HAP-1 (cell line): ENCODE measurements at regions not wholly inside any gene's neighbourhood (a gene's known extent, or its start where the extent isn't known, plus 50 kb on each side); places are given as distances from the start of the nearest gene placed in this dataset.
"Not testable (repeated sequence)": the region's sequence is repeated elsewhere in the genome, so short reads cannot be mapped to it uniquely, and the experiment has no call there.

ENCODE experiments used
- DNase-seq, 2 experiments: peaks; one replicate each; pipeline ENCODE4 v3.0.0-alpha.2; 2016 to 2020; ENCODE audit warnings: low spot score in 2 of 2
- H3K27me3 ChIP-seq: fragments of 250-450 bp; sonication (Bioruptor Pico); 2 replicates; pipeline ENCODE4 v1.5.1; 2020; ENCODE audit warnings: low read depth, mild to moderate bottlenecking, moderate library complexity
- H3K36me3 ChIP-seq: fragments of 250-450 bp; sonication (Bioruptor Pico); replicated peaks from 2 replicates; pipeline ENCODE4 v1.5.1; 2020; ENCODE audit warnings: mild to moderate bottlenecking
- H3K4me1 ChIP-seq: fragments of 250-450 bp; sonication (Bioruptor Pico); 2 replicates; pipeline ENCODE4 v1.5.1; 2020; ENCODE audit warnings: mild to moderate bottlenecking
- H3K4me3 ChIP-seq: fragments of 250-450 bp; sonication (Bioruptor Pico); 2 replicates; pipeline ENCODE4 v1.5.1; 2020; ENCODE audit warnings: mild to moderate bottlenecking, moderate library complexity
- H3K9me3 ChIP-seq: fragments of 250-450 bp; sonication (Bioruptor Pico); 2 replicates; pipeline ENCODE4 v1.5.1; 2020; ENCODE audit warnings: mild to moderate bottlenecking, moderate library complexity
- in situ Hi-C: fragments of 300-500 bp; cut with MboI; formaldehyde crosslinking; loops from 3 replicates; pipeline ENCODE4 v1.14.3; 2020; ENCODE audit warnings: low sequenced_read_pairs, inconsistent platforms, mixed read lengths

GRCh38 chr7:52635021-52635420, 400.4 kb upstream of the POM121L12 start:
- H3K9me3 ChIP-seq: no peaks in the 10 kb centered on the region
- DNase-seq: no peak
- in situ Hi-C loops: no loop called here

GRCh38 chr7:52620849-52621248, 414.6 kb upstream of the POM121L12 start:
- Histone ChIP-seq H3K9me3 (no peaks in the 10 kb centered on the region), H3K27me3 (no peaks in the 10 kb centered on the region), H3K36me3 (no peaks in the 10 kb centered on the region), H3K4me3 (no peak overlapping the region), H3K4me1 (no peaks in the 10 kb centered on the region)
- no peak for DNase-seq
- in situ Hi-C loops: no loop called here

More at GRCh38 chr7:52635021-52635420, 400.4 kb upstream of the POM121L12 start:
- Histone ChIP-seq H3K4me1 (no peaks in the 10 kb centered on the region), H3K4me3 (no peak overlapping the region), H3K36me3 (no peaks in the 10 kb centered on the region), H3K27me3 (no peaks in the 10 kb centered on the region)

DNA sequence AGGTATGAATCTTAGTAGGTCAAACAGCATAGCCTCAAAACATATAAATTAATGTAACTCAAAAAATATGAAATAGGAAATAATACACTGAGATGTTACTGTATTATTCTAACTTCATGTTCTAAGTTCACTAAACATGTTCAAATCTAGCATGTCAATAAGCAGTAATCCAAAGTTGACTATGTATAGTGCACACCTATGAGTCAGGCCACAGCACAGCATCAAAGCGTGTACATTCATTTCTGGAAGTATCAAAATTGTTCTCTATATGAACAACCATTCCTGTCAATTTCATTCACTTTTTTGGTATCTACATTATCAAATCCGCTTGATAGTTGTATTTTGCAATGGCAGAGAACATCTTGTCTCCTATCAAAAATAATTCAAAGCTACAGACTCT, 418.9 kb upstream of the POM121L12 start:
- in situ Hi-C loops: no loop called here
- H3K4me1 ChIP-seq: no peaks in the 10 kb centered on the region
- H3K4me3 ChIP-seq: no peak overlapping the region
- DNase-seq: no peak
- H3K9me3 ChIP-seq: no peaks in the 10 kb centered on the region
- no peaks in the 10 kb centered on the region for H3K36me3 ChIP-seq
- no peaks in the 10 kb centered on the region for H3K27me3 ChIP-seq

- no peak for DNase-seq
- no peaks in the 10 kb centered on the region for H3K27me3 ChIP-seq
- H3K4me1 ChIP-seq: no peaks in the 10 kb centered on the region
- H3K36me3 ChIP-seq: no peaks in the 10 kb centered on the region
- H3K4me3 ChIP-seq: no peak overlapping the region
- in situ Hi-C loops: no loop called here
- H3K9me3 ChIP-seq: no peaks in the 10 kb centered on the region
Observed at GRCh38 chr7:52615021-52615695, 420.3 kb upstream of the POM121L12 start.

DNA sequence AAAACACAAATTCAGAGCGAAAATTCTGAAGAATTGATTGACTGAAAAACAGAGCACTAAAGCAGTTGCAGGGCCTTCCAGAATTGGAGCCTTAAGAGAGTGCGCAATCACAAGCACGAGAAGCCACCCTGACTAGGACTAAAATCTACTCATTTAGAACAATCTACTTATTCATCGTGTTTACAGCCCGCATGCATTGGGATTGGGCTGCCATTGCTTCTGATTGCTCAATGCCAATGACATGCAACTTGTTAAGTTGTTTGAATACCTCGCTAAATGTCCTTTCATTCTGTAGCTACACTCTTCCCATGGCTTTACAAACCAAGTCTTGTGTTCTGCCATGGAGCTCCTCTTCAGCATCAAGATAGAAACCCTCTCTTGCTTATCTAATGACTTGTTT, 425.9 kb upstream of the POM121L12 start:
- Histone ChIP-seq H3K27me3 (no peaks in the 10 kb centered on the region), H3K36me3 (no peaks in the 10 kb centered on the region), H3K4me3 (no peak overlapping the region), H3K9me3 (no peaks in the 10 kb centered on the region), H3K4me1 (no peaks in the 10 kb centered on the region)
- no peak for DNase-seq
- in situ Hi-C loops: no loop called here

DNA sequence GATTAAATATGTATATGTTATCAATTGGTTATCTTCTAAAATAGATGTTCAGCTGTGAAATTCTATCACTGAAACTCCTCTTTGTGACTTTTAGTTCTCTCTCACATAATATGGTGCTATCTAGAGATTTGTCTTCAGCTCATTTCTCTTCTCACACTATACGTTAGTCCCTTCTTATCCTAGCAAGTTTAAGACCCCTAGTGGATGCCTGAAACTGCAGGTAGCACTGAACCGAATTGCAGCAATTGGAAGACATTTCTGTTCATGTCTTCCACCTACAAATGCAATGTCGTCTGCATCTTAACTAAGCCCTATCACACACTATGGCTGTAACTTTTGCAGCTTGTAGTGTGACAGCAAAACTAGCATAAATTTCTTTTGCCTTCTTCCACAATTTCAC, 442.7 kb upstream of the POM121L12 start:
- no peak for DNase-seq
- Histone ChIP-seq H3K9me3 (no peaks in the 10 kb centered on the region), H3K36me3 (no peaks in the 10 kb centered on the region), H3K4me3 (no peak overlapping the region), H3K27me3 (no peaks in the 10 kb centered on the region), H3K4me1 (peaks cover 21% of the 10 kb centered on the region)
- in situ Hi-C loops: no loop called here

DNA sequence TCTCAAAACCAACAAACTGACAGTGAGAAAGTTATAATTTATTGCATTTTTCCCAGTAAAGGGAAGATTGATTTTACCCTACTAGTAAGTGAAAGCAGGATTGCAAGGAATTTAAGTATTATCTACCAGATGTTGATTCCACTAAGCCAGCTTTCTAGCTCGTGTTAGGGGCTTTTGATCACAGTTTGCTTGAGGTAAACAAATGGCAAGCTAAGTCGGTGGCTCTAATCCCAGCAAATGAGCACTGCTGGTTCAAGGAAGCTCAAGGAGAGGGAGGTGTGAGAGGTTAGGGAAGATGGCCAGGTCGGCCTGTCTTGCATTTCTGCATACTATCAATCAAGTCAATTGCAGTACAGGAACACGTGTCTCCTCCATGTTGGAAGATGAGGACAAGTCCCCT, 448.7 kb upstream of the POM121L12 start:
- peaks cover 2% of the 10 kb centered on the region for H3K9me3 ChIP-seq
- H3K4me1 ChIP-seq: peaks cover 23% of the 10 kb centered on the region
- H3K4me3 ChIP-seq: no peak overlapping the region
- no peaks in the 10 kb centered on the region for H3K36me3 ChIP-seq
- H3K27me3 ChIP-seq: no peaks in the 10 kb centered on the region
- no peak for DNase-seq
- in situ Hi-C loops: no loop called here

GRCh38 chr7:52584041-52584440, 451.4 kb upstream of the POM121L12 start:
- H3K36me3 ChIP-seq: no peaks in the 10 kb centered on the region
- peaks cover 23% of the 10 kb centered on the region for H3K4me1 ChIP-seq
- no peak for DNase-seq
- H3K27me3 ChIP-seq: no peaks in the 10 kb centered on the region
- H3K9me3 ChIP-seq: peaks cover 2% of the 10 kb centered on the region
- in situ Hi-C loops: no loop called here
- no peak overlapping the region for H3K4me3 ChIP-seq

GRCh38 chr7:52573141-52573540, 462.3 kb upstream of the POM121L12 start:
- H3K27me3 ChIP-seq, H3K4me3 ChIP-seq, H3K9me3 ChIP-seq, H3K36me3 ChIP-seq, in situ Hi-C loops, DNase-seq, H3K4me1 ChIP-seq: not testable (repeated sequence)

DNA sequence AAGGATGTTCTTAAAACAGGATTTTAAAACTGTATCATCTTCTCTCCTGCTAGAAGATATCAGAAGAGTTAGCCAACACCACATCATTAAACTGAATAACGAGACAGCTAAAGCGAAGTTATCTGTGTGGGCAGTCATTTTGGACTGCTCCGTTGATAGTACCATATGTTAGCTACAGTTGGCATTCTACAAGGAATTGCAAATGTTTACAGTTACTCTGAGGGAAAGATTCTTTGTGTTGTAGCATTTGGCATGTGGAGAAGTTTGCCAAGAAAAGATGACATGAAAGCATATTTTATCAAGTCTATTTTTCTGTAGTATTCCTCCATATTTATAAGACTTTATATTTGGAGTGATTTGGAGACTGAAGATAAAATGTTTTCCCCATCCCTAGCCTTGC, 464.4 kb upstream of the POM121L12 start:
- in situ Hi-C loops: no loop called here
- H3K4me3 ChIP-seq: no peak overlapping the region
- DNase-seq: no peak
- H3K27me3 ChIP-seq: no peaks in the 10 kb centered on the region
- H3K36me3 ChIP-seq: no peaks in the 10 kb centered on the region
- H3K9me3 ChIP-seq: no peaks in the 10 kb centered on the region
- H3K4me1 ChIP-seq: no peaks in the 10 kb centered on the region

DNA sequence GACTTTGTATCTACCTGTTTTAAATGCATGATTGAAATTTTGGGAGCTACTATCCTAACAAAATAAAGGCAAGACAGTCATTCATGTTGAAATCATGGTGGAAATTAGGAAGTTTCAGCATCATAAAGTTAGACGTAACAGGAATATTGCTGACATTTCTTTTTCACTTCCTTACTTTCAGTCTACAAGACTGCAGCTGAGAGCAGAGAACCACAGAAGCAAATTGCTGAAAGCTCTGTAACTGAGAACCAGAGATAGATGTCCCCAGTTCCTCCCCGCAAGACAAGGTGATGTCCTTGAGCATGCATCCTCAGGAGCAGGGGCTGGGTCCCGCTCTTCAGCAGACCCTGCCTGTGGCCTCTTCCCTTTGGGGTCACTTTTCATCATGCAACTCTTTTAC, 466.3 kb upstream of the POM121L12 start:
- H3K36me3 ChIP-seq: no peaks in the 10 kb centered on the region
- in situ Hi-C loops: no loop called here
- DNase-seq: no peak
- H3K4me3 ChIP-seq: no peak overlapping the region
- H3K9me3 ChIP-seq: no peaks in the 10 kb centered on the region
- no peaks in the 10 kb centered on the region for H3K27me3 ChIP-seq
- no peaks in the 10 kb centered on the region for H3K4me1 ChIP-seq

DNA sequence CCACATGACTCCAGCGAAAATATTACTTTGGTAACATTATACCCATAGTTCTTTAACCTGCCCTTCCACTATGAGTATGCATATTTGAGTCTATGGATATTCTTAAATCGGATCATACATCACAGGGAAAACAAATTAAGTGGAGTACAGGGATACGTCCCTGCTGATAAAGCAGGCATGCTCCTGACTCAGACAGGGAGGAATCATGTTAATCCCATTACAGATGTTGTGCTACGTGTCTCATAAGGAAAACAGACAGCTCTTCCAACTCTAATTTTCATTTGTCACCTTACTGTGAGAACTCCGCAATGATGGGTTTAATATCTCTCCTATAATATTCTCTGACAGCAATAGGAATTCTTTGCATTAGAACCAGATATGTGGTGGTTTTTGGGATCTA, 469.5 kb upstream of the POM121L12 start:
- H3K4me3 ChIP-seq: no peak overlapping the region
- no peaks in the 10 kb centered on the region for H3K36me3 ChIP-seq
- H3K4me1 ChIP-seq: no peaks in the 10 kb centered on the region
- H3K9me3 ChIP-seq: no peaks in the 10 kb centered on the region
- in situ Hi-C loops: no loop called here
- DNase-seq: no peak
- no peaks in the 10 kb centered on the region for H3K27me3 ChIP-seq

- Histone ChIP-seq H3K36me3 (no peaks in the 10 kb centered on the region), H3K4me1 (no peaks in the 10 kb centered on the region), H3K9me3 (no peaks in the 10 kb centered on the region), H3K4me3 (no peak overlapping the region), H3K27me3 (no peaks in the 10 kb centered on the region)
- no peak for DNase-seq
- in situ Hi-C loops: no loop called here
Observed at GRCh38 chr7:52555805-52556204, 479.6 kb upstream of the POM121L12 start.

- H3K36me3 ChIP-seq: no peaks in the 10 kb centered on the region
- peak in 1 of 2 experiments; percentile 29 for DNase-seq
- in situ Hi-C loops: no loop called here
- no peaks in the 10 kb centered on the region for H3K27me3 ChIP-seq
- 0 out of 2 replicates have a peak, but pooled peaks cover 3% of the 10 kb centered on the region for H3K9me3 ChIP-seq
- no peak overlapping the region for H3K4me3 ChIP-seq
- H3K4me1 ChIP-seq: 0 out of 2 replicates have a peak, but pooled peaks cover 3% of the 10 kb centered on the region
Observed at GRCh38 chr7:52547308-52547910, 488.0 kb upstream of the POM121L12 start.
